Thymus (tissue), 11 donors: ENCODE measurements at regions not wholly inside any gene's neighbourhood (a gene's known extent, or its start where the extent isn't known, plus 50 kb on each side); places are given as distances from the start of the nearest gene placed in this dataset.
"Not testable (repeated sequence)": the region's sequence is repeated elsewhere in the genome, so short reads cannot be mapped to it uniquely, and the experiment has no call there.

ENCODE experiments used
- DNase-seq, 9 donors: peaks; one replicate each; pipeline ENCODE4 v3.0.0-alpha.2; 2013; ENCODE audit warnings: low spot score in 9 of 9, low read depth in 6 of 9, missing footprints in 1 of 9
- H3K27ac ChIP-seq, 2 donors: one replicate each; pipeline ENCODE4 v1.5.1; 2013; ENCODE audit warnings: control low read depth in 1 of 2, low read depth in 1 of 2, low read length in 1 of 2, mild to moderate bottlenecking in 1 of 2, moderate library complexity in 1 of 2
- H3K27me3 ChIP-seq, 2 donors: one replicate each; pipeline ENCODE4 v1.5.1; 2013; ENCODE audit warnings: low read length in 1 of 2; ENCODE audit not compliant: control insufficient read depth in 2 of 2, insufficient read depth in 1 of 2
- H3K36me3 ChIP-seq, 2 donors: one replicate each; pipeline ENCODE4 v1.5.1; 2013; ENCODE audit warnings: low read length in 1 of 2, mild to moderate bottlenecking in 1 of 2, moderate library complexity in 1 of 2; ENCODE audit not compliant: control insufficient read depth in 2 of 2, insufficient read depth in 2 of 2
- H3K4me1 ChIP-seq, 2 donors: one replicate each; pipeline ENCODE4 v1.5.1; 2013; ENCODE audit warnings: low read length in 2 of 2; ENCODE audit not compliant: control insufficient read depth in 2 of 2, insufficient read depth in 2 of 2
- H3K4me3 ChIP-seq, 2 donors: one replicate each; pipeline ENCODE4 v1.5.1; 2013; ENCODE audit warnings: low read length in 2 of 2, control low read depth in 1 of 2, mild to moderate bottlenecking in 1 of 2
- H3K9me3 ChIP-seq, 2 donors: one replicate each; pipeline ENCODE4 v1.5.1; 2013; ENCODE audit warnings: low read length in 1 of 2, mild to moderate bottlenecking in 1 of 2; ENCODE audit not compliant: control insufficient read depth in 2 of 2, insufficient read depth in 1 of 2
- WGBS: extraction: QIAGEN DNeasy Blood & Tissue Kit; methylation state at CpG from one replicate; pipeline ENCODE4 v1.1.7; 2013; 5-methylcytosine and 5-hydroxymethylcytosine counted together
- donor health status: healthy.

- 93% methylated on average over 1 of the region's 1 CpG for WGBS
- Histone ChIP-seq H3K9me3 (peaks cover 0 to 3% of the 10 kb centered on the region in 2 donors), H3K4me1 (no peaks in the 10 kb centered on the region), H3K36me3 (no peaks in the 10 kb centered on the region), H3K27me3 (no peaks in the 10 kb centered on the region), H3K4me3 (no peak overlapping the region), H3K27ac (no peak overlapping the region)
- no peak for DNase-seq
These were observed 771.1 kb downstream of the BRINP3 start for GRCh38 chr1:189706594-189706993.

DNA sequence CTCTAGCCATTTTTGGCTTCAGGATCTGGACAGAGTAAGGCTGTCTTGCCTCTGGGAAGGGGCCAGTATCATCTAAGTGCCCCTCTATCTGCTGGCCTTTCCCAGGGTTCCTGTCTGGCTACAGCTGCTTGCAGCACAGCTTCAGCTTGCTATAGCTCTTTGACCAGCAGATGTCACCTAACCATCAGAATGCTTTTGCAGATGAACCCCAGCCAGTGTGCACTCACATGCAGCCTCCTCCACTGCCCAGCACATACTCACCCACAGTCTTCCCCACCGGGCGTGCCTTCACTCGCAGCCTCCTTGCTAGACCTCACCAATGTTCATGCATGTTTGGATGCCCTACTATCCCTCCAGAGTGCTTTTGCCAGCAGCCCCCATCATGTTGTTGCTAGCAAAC lies 769.0 kb downstream of the BRINP3 start:
- no peak overlapping the region for H3K4me3 ChIP-seq
- WGBS = 95% methylated on average over 3 of the region's 3 CpGs
- H3K4me1 ChIP-seq = no peaks in the 10 kb centered on the region
- no peaks in the 10 kb centered on the region for H3K27me3 ChIP-seq
- H3K27ac ChIP-seq = no peak overlapping the region
- H3K9me3 ChIP-seq = peaks cover 0 to 3% of the 10 kb centered on the region in 2 donors
- no peaks in the 10 kb centered on the region for H3K36me3 ChIP-seq
- DNase-seq = no peak

DNA sequence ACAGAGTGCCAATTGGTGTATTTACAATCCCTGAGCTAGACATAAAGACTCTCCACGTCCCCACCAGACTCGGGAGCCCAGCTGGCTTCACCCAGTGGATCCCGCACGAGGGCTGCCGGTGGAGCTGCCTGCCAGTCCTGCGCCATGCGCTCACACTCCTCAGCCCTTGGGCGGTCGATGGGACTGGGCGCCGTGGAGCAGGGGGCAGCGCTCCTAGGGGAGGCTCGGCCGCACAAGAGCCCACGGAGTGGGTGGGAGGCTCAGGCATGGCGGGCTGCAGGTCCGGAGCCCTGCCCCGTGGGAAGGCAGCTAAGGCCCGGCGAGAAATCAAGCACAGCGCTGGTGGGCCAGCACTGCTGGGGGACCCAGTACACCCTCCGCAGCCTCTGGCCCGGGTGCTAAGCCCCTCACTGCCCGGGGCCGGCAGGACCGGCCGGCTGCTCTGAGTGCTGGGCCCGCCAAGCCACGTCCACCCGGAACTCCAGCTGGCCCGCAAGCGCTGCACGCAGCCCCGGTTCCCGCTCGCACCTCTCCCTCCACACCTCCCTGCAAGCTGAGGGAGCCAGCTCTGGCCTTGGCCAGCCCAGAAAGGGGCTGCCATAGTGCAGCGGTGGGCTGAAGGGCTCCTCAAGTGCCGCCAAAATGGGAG lies 759.4 kb downstream of the BRINP3 start:
- H3K4me1 ChIP-seq, H3K27ac ChIP-seq, H3K4me3 ChIP-seq, DNase-seq, H3K36me3 ChIP-seq, H3K27me3 ChIP-seq, H3K9me3 ChIP-seq: not testable (repeated sequence)
- 97% methylated on average over 38 of the region's 38 CpGs for WGBS

GRCh38 chr1:189726806-189727205 lies 750.9 kb downstream of the BRINP3 start:
- no peak for DNase-seq
- Histone ChIP-seq H3K27me3 (no peaks in the 10 kb centered on the region), H3K9me3 (no peaks in the 10 kb centered on the region), H3K4me3 (no peak overlapping the region), H3K4me1 (no peaks in the 10 kb centered on the region), H3K36me3 (no peaks in the 10 kb centered on the region), H3K27ac (no peak overlapping the region)
- 94% methylated on average over 4 of the region's 4 CpGs for WGBS

- Histone ChIP-seq H3K36me3 (no peaks in the 10 kb centered on the region), H3K4me3 (no peak overlapping the region), H3K27ac (no peak overlapping the region), H3K9me3 (peaks cover 0 to 7% of the 10 kb centered on the region in 2 donors), H3K4me1 (no peaks in the 10 kb centered on the region), H3K27me3 (no peaks in the 10 kb centered on the region)
- DNase-seq = no peak
These were observed 726.4 kb downstream of the BRINP3 start for GRCh38 chr1:189751311-189751710.

- no peak overlapping the region for H3K4me3 ChIP-seq
- H3K36me3 ChIP-seq = no peaks in the 10 kb centered on the region
- no peaks in the 10 kb centered on the region for H3K27me3 ChIP-seq
- no peak for DNase-seq
- WGBS = 95% methylated on average over 1 of the region's 1 CpG
- H3K27ac ChIP-seq = no peak overlapping the region
- peaks cover 0 to 7% of the 10 kb centered on the region in 2 donors for H3K9me3 ChIP-seq
- no peaks in the 10 kb centered on the region for H3K4me1 ChIP-seq
These were observed 725.1 kb downstream of the BRINP3 start for GRCh38 chr1:189752461-189752995.

DNA sequence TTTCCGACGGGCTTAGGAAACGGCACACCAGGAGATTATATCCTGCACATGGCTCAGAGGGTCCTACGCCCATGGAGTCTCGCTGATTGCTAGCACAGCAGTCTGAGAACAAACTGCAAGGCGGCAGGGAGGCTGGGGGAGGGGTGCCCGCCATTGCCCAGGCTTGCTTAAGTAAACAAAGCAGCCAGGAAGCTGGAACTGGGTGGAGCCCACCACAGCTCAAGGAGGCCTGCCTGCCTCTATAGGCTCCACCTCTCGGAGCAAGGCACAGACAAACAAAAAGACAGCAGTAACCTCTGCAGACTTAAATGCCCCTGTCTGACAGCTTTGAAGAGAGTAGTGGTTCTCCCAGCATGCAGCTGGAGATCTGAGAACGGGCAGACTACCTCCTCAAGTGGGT lies 722.6 kb downstream of the BRINP3 start:
- H3K9me3 ChIP-seq, DNase-seq, H3K27me3 ChIP-seq, H3K4me1 ChIP-seq, H3K4me3 ChIP-seq, H3K36me3 ChIP-seq, H3K27ac ChIP-seq: not testable (repeated sequence)
- WGBS = 82% methylated on average over 9 of the region's 9 CpGs

- Histone ChIP-seq H3K4me1 (no peaks in the 10 kb centered on the region), H3K27me3 (no peaks in the 10 kb centered on the region), H3K36me3 (no peaks in the 10 kb centered on the region), H3K27ac (no peak overlapping the region), H3K9me3 (no peaks in the 10 kb centered on the region), H3K4me3 (no peak overlapping the region)
- no peak for DNase-seq
- WGBS = 12% methylated on average over 2 of the region's 2 CpGs
These were observed 713.0 kb downstream of the BRINP3 start for GRCh38 chr1:189764391-189765320.

DNA sequence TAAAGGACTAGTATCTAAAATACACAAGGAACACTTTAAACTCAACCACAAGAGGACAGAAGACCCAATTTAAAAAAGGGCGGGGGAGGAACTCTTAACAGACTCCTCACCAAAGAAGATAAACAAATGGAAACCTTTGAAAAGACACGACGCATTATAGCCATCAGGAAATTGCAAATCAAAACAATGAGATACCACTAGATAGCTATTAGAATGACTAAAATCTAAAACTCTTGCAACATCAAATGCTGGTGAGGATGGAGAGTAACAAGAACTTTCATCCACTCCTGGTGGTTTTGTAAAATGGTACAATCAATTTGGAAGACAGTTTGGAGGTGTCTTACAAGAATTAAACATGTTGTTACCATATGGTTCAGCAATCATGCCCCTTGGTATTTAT lies 708.2 kb downstream of the BRINP3 start:
- H3K4me1 ChIP-seq = no peaks in the 10 kb centered on the region
- no peak overlapping the region for H3K4me3 ChIP-seq
- H3K9me3 ChIP-seq = no peaks in the 10 kb centered on the region
- H3K27ac ChIP-seq = no peak overlapping the region
- H3K27me3 ChIP-seq = no peaks in the 10 kb centered on the region
- WGBS = 53% methylated on average over 3 of the region's 3 CpGs
- no peak for DNase-seq
- H3K36me3 ChIP-seq = no peaks in the 10 kb centered on the region
